ENCODE measurements at regions not wholly inside any gene's neighbourhood (a gene's known extent, or its start where the extent isn't known, plus 50 kb on each side); places are given as distances from the start of the nearest gene placed in this dataset.

DNA sequence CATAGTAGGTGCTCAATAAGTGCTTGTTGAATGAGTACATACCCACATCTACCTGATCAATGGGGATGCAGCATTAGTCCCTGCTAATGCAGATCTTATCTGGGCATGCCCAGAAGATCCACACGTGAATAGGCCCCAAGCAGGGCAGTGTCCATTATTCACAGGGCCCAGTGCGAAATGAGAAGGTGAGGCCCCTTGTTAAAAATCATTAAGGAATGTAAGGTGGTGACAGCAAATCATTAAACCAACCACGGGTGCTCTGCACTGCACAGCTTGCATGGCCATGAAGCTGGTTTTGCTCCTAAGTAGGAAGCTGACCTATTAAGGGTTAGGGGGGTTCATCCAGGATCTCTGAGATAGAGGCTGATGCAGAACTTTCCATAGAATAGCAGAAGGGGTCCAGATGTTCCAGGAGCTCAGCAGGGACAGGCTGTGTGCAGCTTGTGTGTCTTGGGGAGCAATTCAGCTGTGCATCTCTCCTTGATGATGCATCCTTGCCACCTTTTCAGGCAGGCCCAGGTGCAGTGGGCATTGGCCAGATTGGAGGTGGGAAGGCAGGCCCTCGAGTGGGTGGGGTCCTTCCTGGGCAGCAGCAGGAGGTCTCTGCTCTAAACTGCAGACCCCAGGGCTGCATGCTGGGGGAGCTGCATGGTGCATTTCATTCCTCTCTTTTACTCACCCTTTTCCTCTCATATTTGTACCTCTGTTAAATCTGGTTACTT, 231.3 kb upstream of the PWP1 start:
- DNase-seq: no peak

DNA sequence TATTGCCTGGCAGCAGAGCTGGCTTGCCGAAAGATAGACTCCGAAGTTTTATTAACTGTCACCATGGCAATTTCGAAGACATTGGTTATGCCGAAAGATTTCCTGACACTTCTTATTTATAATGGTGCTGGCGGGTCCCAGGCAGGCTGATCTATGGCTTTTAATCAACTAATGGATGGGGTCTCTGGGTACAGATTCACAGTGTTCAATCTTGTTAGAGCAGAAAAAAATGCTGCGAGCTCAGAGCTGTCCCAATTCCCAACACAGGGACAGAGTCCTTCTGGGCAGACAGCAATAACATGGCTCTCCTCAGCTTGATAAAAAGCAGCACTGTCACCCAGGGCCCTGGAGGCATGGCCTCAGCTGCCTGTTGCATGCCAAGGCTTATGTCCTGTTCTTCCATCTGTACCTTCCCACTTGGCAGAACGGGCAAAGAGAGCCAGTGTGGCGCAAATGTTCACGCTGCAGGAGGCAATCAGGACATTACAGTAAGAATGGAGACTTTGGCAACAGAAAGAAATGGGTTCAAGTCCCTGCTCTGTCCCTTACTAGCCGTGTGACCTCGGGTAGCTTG, 228.2 kb upstream of the PWP1 start:
- DNase-seq: no peak

DNA sequence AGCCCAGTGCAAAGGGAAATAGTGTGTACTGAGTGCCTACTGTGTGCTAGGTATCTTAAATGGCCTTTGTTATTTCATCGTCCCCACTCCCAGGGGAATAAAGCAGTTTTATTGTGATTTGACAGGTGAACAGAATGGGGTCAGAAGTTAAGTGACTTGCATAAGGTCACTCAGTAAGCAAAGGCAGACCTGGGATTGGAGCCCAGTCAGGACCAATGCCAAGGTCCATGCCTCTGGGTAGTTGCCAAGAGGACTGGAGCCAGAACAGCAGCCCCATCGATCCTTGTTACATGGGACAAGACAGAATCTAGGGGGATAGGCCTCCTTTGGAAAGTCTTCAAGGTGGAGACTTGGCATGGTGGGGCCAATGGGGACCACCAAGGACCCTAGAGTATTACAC, 227.4 kb upstream of the PWP1 start:
- DNase-seq: no peak

DNA sequence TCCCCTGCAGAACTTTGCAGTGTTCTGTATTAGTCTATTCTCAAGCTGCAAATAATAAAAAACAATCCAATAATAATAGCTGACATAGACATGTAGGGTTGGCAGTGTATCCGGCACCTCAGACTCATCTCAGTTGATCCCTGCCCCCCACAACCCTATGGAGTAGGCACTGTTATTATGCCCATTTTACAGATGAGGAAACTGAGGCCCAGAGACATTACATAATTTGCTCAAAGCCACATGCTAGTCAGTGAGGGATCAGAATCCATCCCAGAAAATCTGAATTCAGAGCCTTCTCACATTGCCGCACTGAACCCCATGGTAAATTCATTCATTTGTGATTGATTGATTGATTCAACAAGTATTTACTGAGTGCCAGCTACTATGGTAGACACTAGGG, 226.6 kb upstream of the PWP1 start:
- no peak for DNase-seq

DNA sequence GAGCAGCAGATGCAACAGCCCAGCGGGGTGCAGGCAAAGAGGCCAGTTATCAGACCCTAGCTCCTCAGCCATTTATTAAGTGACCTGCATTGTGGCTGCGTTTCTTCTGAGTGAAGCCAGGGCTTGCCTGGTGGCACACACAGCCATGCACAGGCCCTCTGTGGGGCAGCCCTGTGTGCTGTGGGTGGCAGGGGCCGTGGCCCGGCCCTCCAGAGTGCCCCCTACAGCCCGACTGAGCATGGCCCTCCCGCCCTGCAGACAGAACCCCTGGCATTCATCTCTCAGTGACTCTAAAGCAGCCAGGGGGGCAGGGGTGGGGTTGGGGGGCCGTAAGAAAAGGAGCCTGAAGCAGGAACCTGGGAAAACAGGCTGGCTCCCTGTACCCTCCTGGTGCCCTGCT, 226.0 kb upstream of the PWP1 start:
- no peak for DNase-seq

DNA sequence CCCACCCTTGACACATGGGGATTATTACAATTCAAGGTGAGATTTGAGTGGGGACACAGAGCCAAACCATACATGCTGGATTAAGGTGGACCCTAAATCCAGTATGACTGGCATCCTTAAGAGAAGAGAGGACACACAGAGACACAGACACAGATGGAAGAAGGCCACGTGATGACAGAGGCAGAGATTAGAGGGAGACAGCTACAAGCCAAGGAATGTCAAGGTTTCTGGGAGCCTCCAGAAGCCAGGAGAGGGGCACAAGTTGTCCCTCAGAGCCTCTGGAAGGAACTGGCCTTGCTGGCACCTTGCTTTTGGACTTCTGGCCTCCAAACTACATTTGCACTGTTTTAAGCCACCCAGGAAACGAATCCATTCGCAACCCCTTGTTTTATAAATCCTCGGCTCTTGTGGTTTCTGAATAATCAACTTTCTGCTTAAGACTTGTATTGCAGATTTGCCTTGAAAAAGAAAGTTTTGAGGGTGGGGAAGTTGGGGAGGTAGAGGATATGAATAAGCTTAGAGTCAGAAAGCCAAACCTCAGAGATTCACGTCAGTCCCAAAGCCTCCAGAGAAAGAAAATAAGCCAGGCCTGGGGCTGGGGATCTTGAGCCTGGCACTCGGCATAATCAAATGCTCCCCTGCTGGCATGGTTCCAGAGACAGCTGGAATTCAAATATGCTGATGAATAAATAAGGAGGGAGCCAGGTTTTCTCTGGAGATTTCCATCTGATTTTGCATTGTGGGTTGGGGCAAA, 224.2 kb upstream of the PWP1 start:
- DNase-seq: peak; percentile 83

DNA sequence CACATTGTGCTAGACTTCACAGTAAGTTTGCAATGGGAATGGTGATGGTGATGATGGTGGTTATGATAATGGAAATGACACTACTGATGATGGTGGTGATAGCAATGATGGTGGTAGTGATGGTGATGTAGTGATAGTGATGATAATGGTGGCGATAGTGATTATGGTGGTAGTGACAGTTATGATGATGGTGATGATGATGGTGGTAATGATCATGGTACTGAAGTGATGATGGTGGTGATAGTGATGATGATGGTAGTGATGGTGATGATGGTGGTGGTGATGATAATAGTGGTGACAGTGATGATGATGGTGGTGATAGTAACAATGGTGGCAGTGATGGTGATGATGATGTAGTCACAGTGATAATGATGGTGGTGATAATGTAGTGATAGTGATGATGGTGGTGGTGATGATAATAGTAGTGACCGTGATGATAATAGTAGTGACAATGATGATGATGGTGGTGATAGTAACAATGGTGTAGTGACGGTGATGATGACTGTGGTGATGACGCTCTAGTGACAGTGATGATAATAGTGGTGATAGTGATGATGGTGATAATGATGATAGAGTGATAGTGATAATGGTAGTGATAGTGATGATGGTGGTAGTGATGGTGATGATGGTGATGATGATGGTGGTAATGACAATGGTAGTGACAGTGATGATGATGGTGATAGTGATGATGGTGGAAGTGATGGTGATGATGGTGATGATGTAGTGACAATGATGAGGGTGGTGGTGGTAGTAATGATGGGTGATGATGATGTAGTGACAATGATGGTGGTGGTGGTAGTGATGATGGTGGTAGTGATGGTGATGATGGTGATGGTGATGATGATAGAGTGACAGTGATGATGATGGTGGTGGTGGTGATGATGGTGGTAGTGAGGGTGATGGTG, 222.9 kb upstream of the PWP1 start:
- DNase-seq: no peak

DNA sequence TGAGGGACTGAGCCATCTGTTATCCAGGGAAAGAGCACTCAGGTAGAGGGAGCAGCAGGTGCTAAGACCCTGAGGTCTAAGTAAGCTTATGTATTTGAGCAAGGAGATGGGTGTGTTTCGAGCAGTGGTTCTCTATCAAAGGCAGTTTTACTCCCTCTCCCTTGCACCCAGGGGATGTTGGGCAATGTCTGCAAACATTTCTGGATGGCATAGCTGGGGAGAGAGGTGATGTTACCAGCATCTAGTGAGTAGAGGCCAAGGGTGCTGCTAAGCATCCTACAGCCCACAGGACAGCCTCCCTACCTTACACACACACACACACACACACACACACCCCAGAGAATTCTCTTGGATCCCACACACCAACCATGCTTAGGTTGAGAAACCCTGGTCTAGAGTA, 221.0 kb upstream of the PWP1 start:
- no peak for DNase-seq

DNA sequence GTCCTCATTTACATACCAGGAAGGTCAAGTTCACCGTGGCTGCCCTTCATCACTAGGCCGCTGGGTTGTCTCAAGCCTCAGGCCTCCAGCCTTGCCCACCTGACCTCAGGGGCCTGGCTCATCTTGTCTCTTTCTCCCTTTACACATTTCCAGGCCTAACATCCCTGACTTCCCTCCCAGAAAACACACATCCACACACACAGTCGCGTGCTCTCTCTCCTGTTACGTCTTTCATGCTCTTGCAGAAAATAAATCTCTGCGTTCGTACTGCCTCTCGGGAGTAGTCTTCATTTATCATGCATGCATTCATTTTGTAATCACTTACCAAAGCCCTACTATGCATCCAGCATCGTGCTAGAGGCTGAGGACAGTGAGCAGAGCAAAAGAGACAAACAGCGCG, 220.0 kb upstream of the PWP1 start:
- no peak for DNase-seq

DNA sequence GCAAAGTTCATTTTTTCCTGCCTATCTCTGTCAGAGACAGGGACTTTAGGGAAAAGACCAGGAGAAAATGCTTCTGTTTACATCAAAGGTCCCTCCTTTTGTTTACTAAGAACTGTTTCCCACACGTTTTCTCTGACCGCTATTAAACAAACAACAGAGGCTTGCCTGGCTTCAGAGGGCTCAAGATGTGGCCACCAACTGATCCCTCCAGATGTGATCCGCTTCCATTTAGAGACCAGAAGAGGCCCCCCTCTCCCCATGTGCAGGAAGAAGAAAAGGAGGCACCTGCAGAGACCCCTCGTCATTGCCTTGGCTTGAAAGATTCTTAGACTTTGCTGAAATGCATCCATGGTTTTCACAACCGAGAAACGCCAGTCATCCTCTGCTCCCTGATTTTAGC, 217.9 kb upstream of the PWP1 start:
- no peak for DNase-seq

DNA sequence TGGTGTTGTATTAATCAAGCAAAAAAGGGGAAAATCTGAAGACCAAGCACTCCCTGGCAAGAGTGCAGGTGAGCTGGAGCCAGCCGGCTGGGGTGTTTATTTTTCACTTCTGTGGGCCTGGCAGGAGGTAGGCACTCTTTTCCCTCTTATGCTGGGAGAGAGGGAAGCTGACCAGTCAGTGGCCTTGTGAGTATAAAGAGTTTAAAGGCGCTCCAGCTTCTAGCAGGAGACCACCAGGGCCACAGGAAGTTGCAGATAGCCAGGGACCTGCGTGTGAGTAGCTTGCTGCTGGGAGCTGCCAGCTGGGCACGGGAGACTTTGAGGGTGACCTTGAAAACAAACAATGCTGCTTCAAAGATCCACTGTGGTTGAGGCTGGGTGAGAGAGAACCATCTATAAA, 217.4 kb upstream of the PWP1 start:
- DNase-seq: no peak

DNA sequence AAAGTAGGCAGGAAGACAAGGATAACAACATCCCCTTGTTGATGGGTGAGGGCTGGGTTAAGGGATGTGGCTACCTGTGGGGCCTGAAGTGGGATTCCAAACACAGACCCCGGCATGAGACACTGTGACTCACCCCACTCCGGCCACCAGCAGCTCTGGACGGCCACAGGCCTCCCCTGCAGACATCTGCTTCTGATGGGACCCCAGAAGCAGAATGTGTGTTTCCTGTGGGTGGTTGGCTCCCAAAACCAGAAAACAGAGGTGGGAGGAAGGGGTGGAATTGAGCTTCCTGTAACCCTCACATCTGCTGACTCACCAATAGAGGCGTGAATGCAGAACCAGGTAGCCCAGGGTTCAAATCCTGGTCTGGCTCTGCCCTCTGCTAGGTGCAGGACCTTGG, 216.6 kb upstream of the PWP1 start:
- no peak for DNase-seq

DNA sequence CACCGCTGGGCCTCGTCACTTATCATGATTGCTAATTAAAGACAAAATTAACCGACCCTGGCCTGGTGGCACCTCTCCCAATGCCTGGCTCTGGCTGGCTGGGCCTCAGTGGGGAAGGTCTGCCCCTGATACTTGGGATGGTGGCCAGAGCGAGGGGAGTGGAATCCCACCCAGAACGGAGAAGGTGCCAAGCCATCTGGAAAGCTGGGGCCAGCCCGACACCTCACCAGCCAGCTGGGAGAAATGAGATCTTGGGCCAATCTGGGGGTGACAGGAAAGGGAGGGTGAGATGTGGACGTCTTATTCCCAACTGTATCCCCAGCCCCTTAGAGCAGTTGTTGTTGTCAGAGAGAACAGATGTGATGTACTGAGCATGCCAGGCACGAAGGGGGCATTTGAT, 215.0 kb upstream of the PWP1 start:
- no peak for DNase-seq

DNA sequence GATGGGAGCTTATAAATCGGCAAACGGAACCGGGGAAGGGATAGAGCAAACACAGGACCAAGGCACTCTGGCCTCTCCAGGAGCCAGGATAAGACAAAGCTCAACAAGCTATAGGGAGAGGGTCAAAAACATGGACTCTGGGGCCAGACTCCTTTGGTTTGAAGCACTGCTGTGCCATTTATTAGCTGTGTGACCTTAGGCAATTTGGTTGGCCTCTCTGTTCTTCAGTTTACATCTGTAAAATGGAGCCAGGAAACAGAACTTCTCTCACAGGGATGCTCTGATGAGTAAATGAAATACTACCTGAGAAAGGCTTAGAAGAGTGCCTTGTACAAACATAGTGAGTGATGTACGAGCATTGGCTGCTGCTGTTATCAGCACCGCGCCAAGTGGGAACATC, 213.3 kb upstream of the PWP1 start:
- no peak for DNase-seq

DNA sequence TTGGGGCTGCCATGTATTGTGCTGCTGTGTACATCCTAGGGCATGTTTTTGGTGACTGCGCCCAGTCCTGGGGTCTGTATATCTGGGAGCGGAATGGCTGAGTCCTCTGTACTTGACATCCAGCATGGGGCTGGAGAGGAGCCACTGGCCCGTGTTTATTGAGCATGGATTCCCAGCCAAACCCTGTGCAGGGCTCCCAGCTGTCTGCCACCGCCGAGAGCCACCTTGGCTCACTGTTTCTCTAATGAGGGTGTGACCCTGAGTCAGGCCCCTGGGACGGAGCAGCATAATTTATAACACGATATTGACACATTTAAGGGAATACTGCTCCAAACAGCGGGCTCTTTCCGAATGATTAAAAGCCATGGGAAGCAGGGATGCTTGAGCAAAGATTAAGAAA, 211.5 kb upstream of the PWP1 start:
- no peak for DNase-seq

DNA sequence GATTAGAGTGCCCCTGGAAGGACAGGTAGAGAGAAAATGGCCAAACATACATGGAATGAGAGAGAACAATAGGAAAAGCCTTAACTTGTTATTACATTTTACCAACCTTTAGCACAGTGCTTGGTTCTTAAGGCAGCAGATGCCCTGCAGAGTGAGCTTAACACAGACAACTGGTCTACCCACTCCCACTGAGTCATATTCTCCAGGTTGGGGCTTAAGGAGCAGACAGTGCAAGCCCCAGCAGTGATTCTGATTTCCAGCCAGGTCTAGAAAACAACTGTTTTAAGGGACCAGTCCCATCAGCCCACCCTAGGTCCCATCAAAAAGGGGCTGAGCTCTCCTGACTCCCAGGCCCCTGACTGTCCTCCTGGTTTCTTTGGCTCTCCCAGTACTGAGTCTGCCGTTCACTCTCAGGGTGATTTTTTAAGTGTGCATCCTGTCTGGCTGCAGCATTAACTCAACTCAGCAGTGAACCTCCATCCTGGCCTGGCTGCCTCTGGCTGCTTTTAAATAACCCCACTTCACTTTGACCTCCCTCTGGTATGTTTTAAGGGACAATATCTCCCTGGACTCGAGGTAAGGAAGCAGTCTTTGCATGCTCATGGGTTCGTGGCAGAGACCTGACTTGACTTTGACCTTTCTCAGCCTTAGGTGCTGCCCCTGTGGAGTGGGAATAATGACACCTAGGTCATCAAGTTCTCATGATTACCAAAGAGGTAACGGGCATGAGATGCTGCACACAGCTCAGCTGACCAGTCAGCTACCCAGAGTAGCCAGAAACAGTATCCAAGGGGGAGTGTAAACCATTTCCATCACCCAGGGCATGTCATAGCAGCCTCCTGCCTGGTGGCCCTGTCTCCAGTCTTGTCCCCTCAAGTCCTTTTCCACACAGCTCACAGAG, 210.7 kb upstream of the PWP1 start:
- DNase-seq: no peak

DNA sequence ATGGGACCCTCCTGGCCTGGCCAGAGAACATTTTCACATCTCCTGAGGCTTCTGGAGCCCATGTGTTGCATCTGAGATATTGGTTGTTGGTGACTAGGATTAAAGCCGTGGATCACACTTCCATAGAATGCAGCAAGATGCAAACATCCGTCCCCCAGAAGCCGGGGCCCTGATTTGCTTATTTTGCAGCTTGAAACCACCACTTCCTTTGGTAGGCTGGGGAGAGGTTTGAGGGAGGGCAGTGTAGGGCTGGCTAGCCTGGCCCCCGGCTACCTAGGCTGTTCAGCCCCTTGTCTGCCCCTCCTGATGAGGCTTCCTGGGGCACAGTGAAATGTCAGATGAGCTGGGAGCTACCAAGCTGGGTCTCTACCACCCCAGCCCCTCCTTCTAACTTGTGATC, 209.7 kb upstream of the PWP1 start:
- DNase-seq: no peak

DNA sequence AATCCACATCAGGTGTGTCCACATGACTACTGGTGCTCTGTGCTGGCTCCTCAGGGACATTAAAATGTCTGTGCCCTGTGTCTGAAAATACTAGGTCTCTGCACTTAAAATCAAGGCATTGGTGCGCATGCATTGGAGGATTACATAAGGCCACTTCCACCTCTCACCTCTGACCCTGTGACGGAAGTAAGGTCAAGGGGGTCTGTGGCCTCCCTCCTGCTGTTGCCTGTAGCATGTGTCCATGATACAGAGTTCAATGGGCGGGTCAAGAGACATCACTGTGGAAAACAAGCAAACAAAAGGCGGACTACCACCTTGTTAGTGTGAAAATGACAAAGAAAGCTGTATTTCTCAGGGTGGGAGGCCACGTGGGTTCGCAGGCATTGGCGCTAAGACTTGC, 208.6 kb upstream of the PWP1 start:
- no peak for DNase-seq

DNA sequence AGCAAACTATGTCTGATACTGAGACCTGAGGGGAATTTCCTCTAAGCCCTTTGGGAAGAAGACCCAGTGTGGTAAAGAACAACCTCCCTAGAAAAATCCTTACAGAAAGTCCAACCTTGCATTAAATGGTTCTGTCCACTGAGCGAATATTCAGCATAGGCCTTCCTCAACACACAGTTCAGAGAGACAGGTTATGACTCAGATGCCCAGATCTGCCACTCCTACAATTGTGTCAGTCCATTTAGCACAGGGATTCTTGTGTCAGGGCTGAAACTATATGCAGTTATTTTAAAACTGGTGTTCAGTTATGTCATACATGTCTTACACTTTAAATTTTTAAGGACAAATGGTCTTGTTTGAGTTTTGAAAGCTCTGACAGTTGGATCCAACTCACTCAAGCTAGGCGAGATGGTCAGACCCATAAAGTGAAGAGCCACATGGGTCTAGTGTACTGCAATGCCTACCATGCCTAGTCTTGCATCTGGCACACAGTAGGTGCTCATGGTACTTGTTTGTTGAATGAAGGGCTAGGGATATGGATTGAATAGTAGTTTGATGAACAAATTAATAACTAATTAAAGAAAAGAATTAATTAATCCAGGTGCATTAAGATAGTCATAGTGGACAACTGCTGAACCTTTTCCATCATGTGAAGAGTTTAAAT, 207.5 kb upstream of the PWP1 start:
- no peak for DNase-seq

DNA sequence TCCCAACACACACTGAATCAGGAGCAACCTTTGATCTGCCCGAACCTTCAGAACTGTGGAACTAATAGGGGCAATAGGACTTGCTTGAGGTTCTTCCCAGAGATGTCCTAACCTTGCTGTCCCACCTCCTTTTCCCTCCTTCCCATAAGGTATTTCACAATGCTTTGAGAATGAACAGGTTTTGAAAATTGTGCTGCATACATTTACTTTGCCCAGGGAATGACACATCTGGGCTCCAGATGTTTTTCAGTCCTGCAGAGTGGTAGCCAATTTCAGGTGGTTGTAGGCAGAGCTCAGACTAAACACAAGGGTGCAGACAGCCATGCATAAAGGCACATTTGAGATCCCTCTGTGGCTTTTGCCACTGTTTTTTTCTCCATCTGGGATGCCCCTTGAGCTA, 206.7 kb upstream of the PWP1 start:
- no peak for DNase-seq

DNA sequence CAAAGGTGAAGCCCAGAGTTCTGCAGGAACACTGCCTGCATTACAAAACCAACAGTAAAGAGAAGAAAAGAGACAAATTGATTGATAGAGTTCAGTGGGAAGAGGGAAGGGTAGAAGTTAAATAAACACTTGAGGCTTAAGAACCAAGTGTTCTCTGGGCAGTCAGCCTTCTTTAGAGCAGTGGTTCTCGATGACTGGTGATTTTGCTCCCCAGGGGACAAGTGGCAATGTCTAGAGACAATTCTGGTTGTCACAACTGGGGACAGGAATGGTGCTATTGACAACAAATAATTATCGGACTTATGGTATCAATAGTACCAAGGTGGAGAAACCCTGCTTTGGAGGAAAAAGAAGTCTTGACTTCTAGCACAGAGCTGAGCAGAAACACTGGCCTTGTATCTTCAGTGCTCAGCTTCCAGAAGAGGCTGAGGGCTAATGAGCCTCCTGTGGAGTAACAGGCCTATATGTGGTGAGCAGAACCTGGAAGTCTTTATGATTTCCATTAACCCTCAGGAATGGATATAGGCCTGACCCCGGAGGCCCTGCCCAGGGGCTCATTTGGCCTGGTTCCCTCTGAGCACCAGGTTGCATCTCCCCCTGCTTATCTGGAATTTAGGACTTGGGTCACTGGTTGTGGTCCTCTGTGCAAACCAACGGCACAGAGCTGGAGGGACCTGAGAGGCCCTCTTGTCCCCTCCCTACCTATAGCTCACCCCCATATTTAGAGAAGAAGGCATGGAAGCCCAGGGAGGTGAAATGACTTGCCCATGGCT, 204.6 kb upstream of the PWP1 start:
- DNase-seq: no peak

Measured in EL (cell line).